ENCODE measurements at regions not wholly inside any gene's neighbourhood (a gene's known extent, or its start where the extent isn't known, plus 50 kb on each side); places are given as distances from the start of the nearest gene placed in this dataset.
"Not testable (repeated sequence)": the region's sequence is repeated elsewhere in the genome, so short reads cannot be mapped to it uniquely, and the experiment has no call there.

DNA sequence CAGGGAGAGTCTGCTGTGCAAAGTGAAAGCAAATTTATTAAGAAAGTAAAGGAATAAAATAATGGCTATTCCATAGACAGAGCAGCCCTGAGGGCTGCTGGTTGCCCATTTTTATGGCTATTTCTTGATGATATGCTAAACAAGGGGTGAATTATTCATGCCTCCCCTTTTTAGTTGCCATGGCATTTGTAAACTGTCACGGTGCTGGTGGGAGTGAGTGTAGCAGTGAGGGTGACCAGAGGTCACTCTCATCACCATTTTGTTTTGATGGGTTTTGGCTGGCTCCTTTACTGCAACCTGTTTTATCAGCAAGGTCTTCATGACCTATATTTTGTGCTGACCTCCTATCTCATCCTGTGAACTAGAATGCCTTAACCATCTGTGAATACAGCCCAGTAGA, 518.9 kb upstream of the HS3ST1 start:
- CTCF ChIA-PET = not testable (repeated sequence)

GRCh38 chr4:11937941-11938340, 509.2 kb upstream of the HS3ST1 start:
- no peak for DNase-seq (ENCODE audit: low read depth, low spot score)
- Histone ChIP-seq H4K20me1 (ENCODE audit: insufficient read depth) (no peaks in the 10 kb centered on the region), H2AFZ (ENCODE audit: low read depth, low read length, poor library complexity, severe bottlenecking) (no peak overlapping the region), H3K4me3 (replicated peaks in 1 of 2; ENCODE audit: low read depth in 1 of 2, low read length in 2 of 2) (no peak overlapping the region), H3K27me3 (ENCODE audit: insufficient read depth, low read length) (no peaks in the 10 kb centered on the region), H3K4me2 (ENCODE audit: low read length) (no peak overlapping the region), H3K79me2 (ENCODE audit: insufficient read depth, low read length) (no peaks in the 10 kb centered on the region), H3K9me3 (ENCODE audit: control insufficient read depth in 1 of 2, insufficient read depth in 1 of 2, low read depth in 1 of 2, low read length in 2 of 2) (no peaks in the 10 kb centered on the region), H3K4me1 (ENCODE audit: control insufficient read depth in 1 of 2, insufficient read depth in 2 of 2, low read length in 2 of 2) (no peaks in the 10 kb centered on the region), H3K36me3 (ENCODE audit: control insufficient read depth in 1 of 2, insufficient read depth in 2 of 2, low read length in 2 of 2) (no peaks in the 10 kb centered on the region), H3K27ac (ENCODE audit: low read depth, low read length) (no peak overlapping the region), H3K9me2 (ENCODE audit: insufficient read depth) (no peaks in the 10 kb centered on the region), H3K9ac (ENCODE audit: low read length) (no peak overlapping the region)
- intact Hi-C loops (cut with micrococcal nuclease) = no loop called here
- ChIA-PET RAD21 (ENCODE audit: low non-redundant PET in 1 of 2, low total read pairs in 2 of 2, uncharacterized antibody in 2 of 2, unreplicated experiment in 2 of 2) (no interaction called here), CTCF (interaction anchor here (1.0 kb wide), 1 partner anchor 16 kb away, joined by 3 read pairs; no protein-coding TSS in a partner anchor), POLR2A (no interaction called here)
- TF ChIP-seq MAX (IDR thresholded peaks at IDR 0.05) = no peak
- no peak for TF ChIP-seq POLR2A (IDR thresholded peaks at IDR 0.05; ENCODE audit: borderline replicate concordance, extremely low read depth, insufficient read depth, insufficient read length)
- no peak for TF ChIP-seq ATF3 (IDR thresholded peaks at IDR 0.05)
- no peak for ATAC-seq
- BruUV-seq (replicated peaks) = no TSS peak

More for the DNA sequence above, 518.9 kb upstream of the HS3ST1 start:
- H3K4me2 ChIP-seq (ENCODE audit: low read length); ATAC-seq; H3K36me3 ChIP-seq (ENCODE audit: control insufficient read depth in 1 of 2, insufficient read depth in 2 of 2, low read length in 2 of 2); H3K27me3 ChIP-seq (ENCODE audit: insufficient read depth, low read length); H4K20me1 ChIP-seq (ENCODE audit: insufficient read depth); intact Hi-C loops (cut with micrococcal nuclease); H3K79me2 ChIP-seq (ENCODE audit: insufficient read depth, low read length); RAD21 ChIA-PET (ENCODE audit: low non-redundant PET in 1 of 2, low total read pairs in 2 of 2, uncharacterized antibody in 2 of 2, unreplicated experiment in 2 of 2); H3K9me3 ChIP-seq (ENCODE audit: control insufficient read depth in 1 of 2, insufficient read depth in 1 of 2, low read depth in 1 of 2, low read length in 2 of 2); DNase-seq (ENCODE audit: low read depth, low spot score); POLR2A ChIA-PET; BruUV-seq (replicated peaks); H2AFZ ChIP-seq (ENCODE audit: low read depth, low read length, poor library complexity, severe bottlenecking); H3K9ac ChIP-seq (ENCODE audit: low read length); H3K4me3 ChIP-seq (replicated peaks in 1 of 2; ENCODE audit: low read depth in 1 of 2, low read length in 2 of 2); H3K9me2 ChIP-seq (ENCODE audit: insufficient read depth); H3K27ac ChIP-seq (ENCODE audit: low read depth, low read length): not testable (repeated sequence)
- peaks cover 0 to 11% of the 10 kb centered on the region in 2 experiments; a peak in 2 of 4 replicates for H3K4me1 ChIP-seq (ENCODE audit: control insufficient read depth in 1 of 2, insufficient read depth in 2 of 2, low read length in 2 of 2)
